BLaER1 (cell line): ENCODE measurements at regions not wholly inside any gene's neighbourhood (a gene's known extent, or its start where the extent isn't known, plus 50 kb on each side); places are given as distances from the start of the nearest gene placed in this dataset.
A peak's percentile ranks its signal among the peaks of the same experiment; 100 is the strongest.
"Not testable (repeated sequence)": the region's sequence is repeated elsewhere in the genome, so short reads cannot be mapped to it uniquely, and the experiment has no call there.

ENCODE experiments used
- H3K27ac ChIP-seq: shearing (Covaris generic); formaldehyde crosslinking; 2 replicates; pipeline ENCODE4 v1.8.1; 2022
- H3K27me3 ChIP-seq: shearing (Covaris generic); formaldehyde crosslinking; 2 replicates; pipeline ENCODE4 v1.8.1; 2022
- H3K36me3 ChIP-seq: shearing (Covaris generic); formaldehyde crosslinking; 2 replicates; pipeline ENCODE4 v1.8.1; 2022
- H3K4me1 ChIP-seq: shearing (Covaris generic); formaldehyde crosslinking; 2 replicates; pipeline ENCODE4 v1.8.1; 2022
- H3K4me2 ChIP-seq: shearing (Covaris generic); formaldehyde crosslinking; 2 replicates; pipeline ENCODE4 v1.8.1; 2022
- H3K4me3 ChIP-seq: shearing (Covaris generic); formaldehyde crosslinking; 2 replicates; pipeline ENCODE4 v1.8.1; 2022
- H3K9ac ChIP-seq: shearing (Covaris generic); formaldehyde crosslinking; 2 replicates; pipeline ENCODE4 v1.8.1; 2022
- H3K9me3 ChIP-seq: shearing (Covaris generic); formaldehyde crosslinking; 2 replicates; pipeline ENCODE4 v1.8.1; 2022
- H4K20me1 ChIP-seq: shearing (Covaris generic); formaldehyde crosslinking; 2 replicates; pipeline ENCODE4 v1.8.1; 2022
- Cebpa-rat ChIP-seq: shearing (Covaris generic); IDR thresholded peaks from 2 replicates; pipeline ENCODE4 v1.8.1; 2022

DNA sequence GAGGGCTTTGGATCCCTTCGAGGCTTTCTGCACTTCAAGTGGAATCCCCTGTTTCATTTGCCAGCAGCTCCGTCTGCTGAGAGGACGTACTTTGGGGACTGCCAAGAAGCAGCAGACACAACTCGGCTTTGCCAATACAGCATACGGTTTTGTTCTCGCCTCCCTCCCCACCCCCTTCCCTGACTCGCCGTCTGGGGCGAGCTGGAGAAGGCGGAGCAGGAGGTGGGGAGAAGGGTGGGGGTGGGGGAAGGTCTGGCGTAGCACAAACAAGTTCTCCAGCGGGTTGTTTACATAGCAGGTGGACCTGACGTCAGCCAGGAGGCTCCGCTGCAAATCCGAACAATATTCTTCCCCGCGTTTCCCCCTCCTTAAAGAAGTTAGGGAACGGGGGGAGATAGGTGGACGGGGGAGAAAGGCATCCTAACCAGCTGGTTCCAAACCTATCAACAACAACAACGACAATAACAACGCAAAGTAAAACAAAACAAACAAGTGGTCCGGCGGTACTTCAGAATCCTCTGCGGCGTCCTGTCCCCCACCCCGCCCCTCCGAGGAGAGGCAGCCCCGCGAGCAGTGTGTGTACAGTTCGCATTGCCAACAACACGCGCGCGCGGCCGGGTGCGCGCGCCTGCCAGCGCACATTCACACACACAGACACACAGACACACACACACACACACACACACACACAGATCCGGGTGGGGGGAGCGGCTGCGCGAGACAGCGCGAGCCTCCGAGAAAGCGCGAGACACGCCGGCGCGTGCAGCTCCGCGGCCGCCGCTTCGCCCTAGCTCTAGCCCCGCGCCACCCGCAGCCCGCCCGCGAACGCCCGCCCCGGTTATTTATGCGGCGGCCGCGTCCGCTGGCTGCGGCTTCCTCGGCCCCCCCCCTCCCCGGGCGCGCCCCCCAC, 167.0 kb upstream of the PPP1R3A start:
- H3K27ac ChIP-seq: no peak overlapping the region
- TF ChIP-seq Cebpa-rat: no peak
- peaks cover 15% of the 10 kb centered on the region for H3K4me1 ChIP-seq
- peaks cover 36% of the 10 kb centered on the region for H4K20me1 ChIP-seq
- H3K27me3 ChIP-seq: peaks cover 74% of the 10 kb centered on the region
- no peak overlapping the region for H3K9ac ChIP-seq
- H3K36me3 ChIP-seq: no peaks in the 10 kb centered on the region
- H3K4me3 ChIP-seq: peak overlapping the region; percentile 65
- peaks cover 28% of the 10 kb centered on the region for H3K9me3 ChIP-seq
- H3K4me2 ChIP-seq: peak overlapping the region; percentile 93

DNA sequence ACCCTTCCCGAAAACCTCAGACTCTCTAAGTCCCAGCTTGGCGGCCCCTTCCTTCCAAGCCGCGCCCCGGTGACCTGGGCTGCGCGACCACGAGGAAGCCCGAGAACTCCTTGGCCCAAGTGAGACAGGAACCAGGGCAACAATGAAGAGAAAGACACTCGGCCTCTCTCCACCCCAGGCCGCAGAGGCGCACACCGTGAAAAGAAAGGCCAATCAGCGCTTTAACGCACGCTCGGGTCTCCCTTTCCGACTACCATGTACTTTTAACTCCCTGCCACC, 166.4 kb upstream of the PPP1R3A start:
- Histone ChIP-seq H3K27me3 (peaks cover 77% of the 10 kb centered on the region), H3K9ac (no peak overlapping the region), H3K9me3 (peaks cover 28% of the 10 kb centered on the region), H3K27ac (no peak overlapping the region), H3K4me2 (peak overlapping the region; percentile 93), H3K4me1 (peaks cover 15% of the 10 kb centered on the region), H3K4me3 (peak overlapping the region; percentile 65), H4K20me1 (peaks cover 36% of the 10 kb centered on the region), H3K36me3 (no peaks in the 10 kb centered on the region)
- TF ChIP-seq Cebpa-rat: no peak

DNA sequence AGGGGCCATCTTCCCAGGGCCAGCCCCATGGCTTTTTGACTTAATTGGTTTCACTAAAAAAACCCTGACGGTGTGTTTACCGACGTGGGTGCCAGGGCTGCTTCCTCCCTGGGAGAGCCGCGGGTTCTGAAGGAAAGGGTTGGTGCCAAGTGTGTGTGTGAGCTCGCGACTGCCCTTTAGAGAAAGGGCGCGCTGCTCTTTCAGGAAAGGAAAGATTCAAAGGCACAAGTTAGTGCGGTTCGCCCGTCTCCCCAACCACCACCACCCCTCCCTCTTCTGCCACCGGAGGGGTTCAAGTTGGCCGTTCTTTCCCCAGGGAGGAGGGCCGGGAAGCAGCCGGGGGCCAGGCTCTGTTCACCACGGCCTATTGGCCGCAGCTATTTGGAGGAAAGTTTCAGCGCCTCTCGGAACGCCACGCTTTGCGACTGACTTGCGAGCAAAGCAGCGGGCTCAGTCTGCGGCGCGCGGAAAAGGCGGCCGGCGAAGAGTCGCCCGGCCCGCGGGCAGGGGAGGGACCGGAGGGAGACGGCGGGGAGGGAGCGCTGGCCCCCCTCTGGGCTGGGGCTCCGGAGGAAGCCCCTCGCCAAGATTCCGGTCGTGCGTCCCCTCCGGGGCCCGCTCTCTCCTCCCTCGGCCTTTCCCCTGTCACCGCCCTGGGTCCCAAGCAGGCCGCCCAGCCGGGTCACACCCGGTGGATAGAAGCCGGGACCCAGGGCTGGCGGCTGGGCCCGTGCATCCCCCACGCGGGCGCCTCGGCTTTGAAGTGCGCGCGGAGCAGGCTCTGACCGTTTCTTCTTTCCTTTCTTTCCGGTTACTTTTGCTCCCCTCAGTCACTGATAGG, 165.9 kb upstream of the PPP1R3A start:
- Histone ChIP-seq H3K4me3 (peak overlapping the region; percentile 65), H3K27ac (no peak overlapping the region), H3K4me2 (peak overlapping the region; percentile 93), H3K4me1 (peaks cover 15% of the 10 kb centered on the region), H3K9ac (no peak overlapping the region), H3K36me3 (no peaks in the 10 kb centered on the region), H3K9me3 (peaks cover 28% of the 10 kb centered on the region), H4K20me1 (peaks cover 36% of the 10 kb centered on the region), H3K27me3 (peaks cover 77% of the 10 kb centered on the region)
- no peak for TF ChIP-seq Cebpa-rat

DNA sequence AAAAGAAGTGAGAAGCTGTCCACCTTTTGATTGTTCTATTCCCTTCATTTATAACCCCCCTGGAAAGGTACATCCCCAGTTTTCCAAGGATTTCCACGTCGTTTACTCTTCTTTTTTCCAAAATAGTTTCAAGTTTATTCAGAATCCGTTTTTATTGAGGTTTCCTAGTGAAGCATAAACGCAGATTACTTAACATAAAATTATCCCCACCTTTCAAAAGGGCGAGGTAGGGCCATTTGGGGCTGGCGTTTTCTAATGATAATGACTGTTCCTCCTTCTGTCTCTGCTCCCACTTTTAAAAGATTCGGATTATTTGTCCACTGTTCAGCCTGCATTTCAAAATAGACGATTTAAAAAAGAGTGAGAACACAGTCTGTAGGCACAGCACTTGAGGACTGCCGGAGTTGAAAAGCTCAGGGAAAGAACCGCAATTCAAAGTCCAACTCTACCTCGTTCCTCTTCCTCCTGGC, 165.2 kb upstream of the PPP1R3A start:
- H3K9ac ChIP-seq: no peak overlapping the region
- peak overlapping the region; percentile 93 for H3K4me2 ChIP-seq
- no peak for TF ChIP-seq Cebpa-rat
- peaks cover 28% of the 10 kb centered on the region for H3K9me3 ChIP-seq
- H3K36me3 ChIP-seq: no peaks in the 10 kb centered on the region
- H3K27ac ChIP-seq: no peak overlapping the region
- peak overlapping the region; percentile 65 for H3K4me3 ChIP-seq
- peaks cover 77% of the 10 kb centered on the region for H3K27me3 ChIP-seq
- peaks cover 36% of the 10 kb centered on the region for H4K20me1 ChIP-seq
- H3K4me1 ChIP-seq: peaks cover 15% of the 10 kb centered on the region

DNA sequence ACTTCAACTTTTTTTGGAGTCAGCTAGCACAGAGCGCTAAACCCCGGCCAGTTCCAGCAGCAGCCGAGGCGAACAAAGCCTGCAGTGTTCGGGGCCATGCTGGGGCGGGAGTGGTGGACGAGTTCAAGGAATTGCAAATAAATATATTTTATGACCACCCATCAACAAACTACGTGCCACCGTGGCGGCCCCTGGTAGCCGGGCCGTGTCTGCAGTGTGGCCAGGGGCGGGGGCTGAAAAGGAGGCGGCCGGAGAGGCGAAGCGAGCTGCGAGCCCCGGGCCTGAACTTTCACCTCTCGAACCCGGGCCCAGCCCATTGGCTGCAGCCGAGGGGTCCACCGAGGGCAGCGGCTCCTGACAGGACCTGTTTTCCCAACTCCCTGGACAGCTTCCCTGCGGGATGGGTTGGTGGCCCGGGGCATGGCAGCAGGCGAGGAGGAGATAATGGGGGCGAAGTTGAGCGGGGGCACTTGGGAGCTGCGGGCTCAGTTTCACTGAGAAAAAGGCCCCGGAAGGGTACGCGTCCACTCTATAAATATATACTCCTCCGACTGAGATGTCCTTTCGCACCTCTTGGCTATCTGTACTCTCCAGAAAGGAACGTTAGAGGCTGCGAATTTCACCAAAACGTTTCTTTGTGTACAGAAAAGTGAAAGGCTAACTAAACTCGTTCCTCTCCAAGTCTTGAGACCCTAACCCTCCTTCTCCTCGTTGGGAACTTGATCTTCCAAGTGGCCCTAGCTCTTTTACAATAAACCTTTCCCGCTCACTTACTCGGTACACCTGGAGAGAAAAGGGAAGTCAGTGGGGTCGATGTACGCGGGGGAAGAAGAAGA, 164.6 kb upstream of the PPP1R3A start:
- H3K4me3 ChIP-seq: no peak overlapping the region
- no peaks in the 10 kb centered on the region for H3K36me3 ChIP-seq
- no peak overlapping the region for H3K27ac ChIP-seq
- peaks cover 76% of the 10 kb centered on the region for H3K27me3 ChIP-seq
- no peak for TF ChIP-seq Cebpa-rat
- peaks cover 15% of the 10 kb centered on the region for H3K4me1 ChIP-seq
- H3K4me2 ChIP-seq: no peak overlapping the region
- H3K9ac ChIP-seq: no peak overlapping the region
- H4K20me1 ChIP-seq: peaks cover 36% of the 10 kb centered on the region
- peaks cover 28% of the 10 kb centered on the region for H3K9me3 ChIP-seq

DNA sequence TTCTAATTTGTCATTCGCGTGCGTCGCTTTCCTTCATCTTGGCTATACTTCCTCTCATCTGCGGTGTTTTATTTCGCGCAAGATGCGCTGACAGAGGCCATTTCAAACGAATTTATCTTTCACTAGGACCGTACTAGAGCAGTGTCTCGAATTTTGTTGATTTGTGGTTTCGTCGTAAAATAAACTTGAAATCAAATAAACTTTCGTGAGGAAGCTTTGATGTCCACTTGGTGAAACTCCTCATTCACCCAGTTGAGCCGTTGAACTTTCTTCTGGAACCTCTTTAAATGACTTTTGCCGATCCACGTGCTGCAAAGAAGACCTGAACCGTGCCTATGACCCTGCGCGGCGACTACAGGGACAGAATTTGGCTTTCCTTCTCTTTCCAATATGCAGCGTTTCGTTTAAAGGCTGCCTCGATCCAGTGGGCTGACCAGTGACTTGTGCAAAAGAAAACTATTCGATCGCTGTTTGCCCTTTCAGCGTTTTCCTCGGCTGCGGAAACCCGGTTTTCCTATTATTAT, 163.9 kb upstream of the PPP1R3A start:
- no peak for TF ChIP-seq Cebpa-rat
- Histone ChIP-seq H3K36me3 (no peaks in the 10 kb centered on the region), H3K9ac (no peak overlapping the region), H3K27me3 (peaks cover 70% of the 10 kb centered on the region), H3K27ac (no peak overlapping the region), H4K20me1 (peaks cover 36% of the 10 kb centered on the region), H3K4me1 (peaks cover 15% of the 10 kb centered on the region), H3K4me3 (no peak overlapping the region), H3K9me3 (peaks cover 25% of the 10 kb centered on the region), H3K4me2 (no peak overlapping the region)

DNA sequence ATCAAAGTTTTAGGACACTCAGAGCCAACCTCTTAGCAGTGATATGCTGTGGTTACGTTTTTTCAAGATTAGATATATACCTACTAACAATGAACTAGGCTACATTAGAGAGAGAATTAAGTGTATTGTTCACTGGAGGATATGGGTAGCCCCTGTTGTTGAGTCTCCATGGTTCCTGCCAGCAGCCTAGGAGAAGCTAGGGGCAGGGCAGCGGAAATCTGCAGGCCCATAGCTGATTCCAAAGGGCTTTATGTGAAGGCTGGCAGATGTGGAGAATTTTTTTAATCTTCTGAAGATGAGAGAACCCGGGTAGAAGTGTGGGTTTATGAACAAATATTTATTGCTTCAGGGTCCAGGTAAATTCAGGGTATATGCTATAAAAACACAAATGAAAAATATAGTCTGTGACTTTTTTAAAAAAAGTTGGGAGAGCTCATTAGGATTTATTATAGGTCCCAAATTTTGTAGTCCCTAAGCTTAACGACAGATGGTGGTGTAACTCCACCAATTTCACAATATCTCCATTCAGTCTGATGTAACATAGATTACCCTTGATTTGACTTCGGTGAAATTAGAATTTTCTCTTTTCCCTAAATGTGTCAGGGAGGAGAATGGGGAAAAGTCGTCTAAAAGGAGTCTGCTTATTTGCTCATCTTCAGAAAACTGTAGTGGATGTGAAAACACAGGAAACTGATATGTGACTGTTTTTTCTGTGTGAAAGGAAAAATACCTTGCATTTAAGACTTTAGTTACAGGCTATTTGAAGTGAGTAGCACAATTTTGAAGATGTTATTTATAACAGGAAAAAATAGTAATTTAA, 163.0 kb upstream of the PPP1R3A start:
- H3K4me2 ChIP-seq: no peak overlapping the region
- H4K20me1 ChIP-seq: peaks cover 36% of the 10 kb centered on the region
- H3K36me3 ChIP-seq: no peaks in the 10 kb centered on the region
- no peak overlapping the region for H3K27ac ChIP-seq
- TF ChIP-seq Cebpa-rat: no peak
- H3K4me1 ChIP-seq: peaks cover 15% of the 10 kb centered on the region
- H3K9ac ChIP-seq: no peak overlapping the region
- peaks cover 61% of the 10 kb centered on the region for H3K27me3 ChIP-seq
- no peak overlapping the region for H3K4me3 ChIP-seq
- H3K9me3 ChIP-seq: peaks cover 20% of the 10 kb centered on the region

DNA sequence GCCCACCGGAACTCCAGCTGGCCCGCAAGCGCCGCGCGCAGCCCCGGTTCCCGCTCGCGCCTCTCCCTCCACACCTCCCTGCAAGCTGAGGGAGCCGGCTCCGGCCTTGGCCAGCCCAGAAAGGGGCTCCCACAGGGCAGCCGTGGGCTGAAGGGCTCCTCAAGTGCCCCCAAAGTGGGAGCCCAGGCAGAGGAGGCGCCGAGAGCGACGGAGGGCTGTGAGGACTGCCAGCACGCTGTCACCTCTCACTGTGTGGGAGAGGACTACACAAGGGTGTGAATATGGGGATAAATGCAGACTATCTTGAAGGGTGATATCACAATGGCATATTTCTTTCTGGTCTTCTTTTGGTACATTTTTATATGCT, 158.3 kb upstream of the PPP1R3A start:
- not testable (repeated sequence) for H3K9ac ChIP-seq, H3K9me3 ChIP-seq, H3K4me1 ChIP-seq, H4K20me1 ChIP-seq, H3K4me3 ChIP-seq, H3K4me2 ChIP-seq, H3K27ac ChIP-seq, H3K36me3 ChIP-seq
- H3K27me3 ChIP-seq: peaks cover 14% of the 10 kb centered on the region

DNA sequence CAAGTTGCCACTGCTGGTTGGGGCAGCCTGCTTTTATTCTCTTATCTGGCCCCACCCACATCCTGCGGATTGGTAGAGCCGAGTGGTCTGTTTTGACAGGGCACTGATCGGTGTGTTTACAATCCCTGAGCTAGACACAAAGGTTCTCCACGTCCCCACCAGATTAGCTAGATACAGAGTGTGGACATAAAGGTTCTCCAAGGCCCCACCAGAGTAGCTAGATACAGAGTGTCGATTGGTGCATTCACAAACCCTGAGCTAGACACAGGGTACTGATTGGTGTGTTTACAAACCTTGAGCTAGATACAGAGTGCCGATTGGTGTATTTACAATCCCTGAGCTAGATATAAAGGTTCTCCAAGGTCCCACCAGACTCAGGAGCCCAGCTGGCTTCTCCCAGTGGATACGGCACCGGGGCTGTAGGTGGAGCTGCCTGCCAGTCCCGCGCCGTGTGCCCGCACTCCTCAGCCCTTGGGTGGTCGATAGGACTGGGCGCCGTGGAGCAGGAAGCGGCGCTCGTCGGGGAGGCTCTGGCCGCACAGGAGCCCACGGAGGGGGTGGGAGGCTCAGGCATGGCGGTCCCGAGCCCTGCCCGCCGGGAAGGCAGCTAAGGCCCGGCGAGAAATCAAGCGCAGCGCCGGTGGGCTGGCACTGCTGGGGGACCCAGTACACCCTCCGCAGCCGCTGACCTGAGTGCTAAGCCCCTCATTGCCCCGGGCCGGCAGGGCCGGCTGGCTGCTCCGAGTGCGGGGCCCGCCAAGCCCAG, 157.8 kb upstream of the PPP1R3A start:
- H3K27ac ChIP-seq, H4K20me1 ChIP-seq, H3K4me3 ChIP-seq, H3K27me3 ChIP-seq, H3K9me3 ChIP-seq, H3K9ac ChIP-seq, H3K4me2 ChIP-seq, H3K36me3 ChIP-seq, H3K4me1 ChIP-seq: not testable (repeated sequence)
